ENCODE measurements at regions not wholly inside any gene's neighbourhood (a gene's known extent, or its start where the extent isn't known, plus 50 kb on each side); places are given as distances from the start of the nearest gene placed in this dataset.

DNA sequence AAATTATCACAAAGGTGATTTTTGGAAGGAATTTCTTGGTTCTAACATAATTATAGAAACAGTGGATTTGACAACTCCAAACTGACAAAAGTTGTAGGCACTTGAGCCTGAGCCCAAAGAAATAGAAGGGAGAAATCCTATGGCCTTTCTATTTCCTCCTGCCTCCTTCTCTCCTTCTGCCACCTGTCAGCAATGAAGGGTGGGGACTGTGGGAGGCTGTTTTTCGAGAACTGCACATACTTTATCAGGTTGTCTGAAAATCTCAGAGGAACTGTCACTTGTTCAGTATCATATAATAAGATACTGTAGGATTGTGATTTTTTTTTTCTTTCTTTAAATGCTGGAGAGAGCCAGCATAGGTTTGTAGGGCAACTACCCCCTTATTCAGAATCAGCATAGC lies 187.9 kb upstream of the SESN3 start:
- H2AFZ ChIP-seq (ENCODE audit: low read depth, low read length): no peak overlapping the region
- H3K4me3 ChIP-seq (ENCODE audit: low read length): no peak overlapping the region
- H3K9ac ChIP-seq (ENCODE audit: low read length): no peak overlapping the region
- no peaks in the 10 kb centered on the region for H3K79me2 ChIP-seq (ENCODE audit: low read length)
- H3K4me1 ChIP-seq (ENCODE audit: low read length): no peaks in the 10 kb centered on the region
- TF ChIP-seq EZH2phosphoT487 (IDR thresholded peaks at IDR 0.05; ENCODE audit: low read depth): no peak
- TF ChIP-seq, protein P1, sequence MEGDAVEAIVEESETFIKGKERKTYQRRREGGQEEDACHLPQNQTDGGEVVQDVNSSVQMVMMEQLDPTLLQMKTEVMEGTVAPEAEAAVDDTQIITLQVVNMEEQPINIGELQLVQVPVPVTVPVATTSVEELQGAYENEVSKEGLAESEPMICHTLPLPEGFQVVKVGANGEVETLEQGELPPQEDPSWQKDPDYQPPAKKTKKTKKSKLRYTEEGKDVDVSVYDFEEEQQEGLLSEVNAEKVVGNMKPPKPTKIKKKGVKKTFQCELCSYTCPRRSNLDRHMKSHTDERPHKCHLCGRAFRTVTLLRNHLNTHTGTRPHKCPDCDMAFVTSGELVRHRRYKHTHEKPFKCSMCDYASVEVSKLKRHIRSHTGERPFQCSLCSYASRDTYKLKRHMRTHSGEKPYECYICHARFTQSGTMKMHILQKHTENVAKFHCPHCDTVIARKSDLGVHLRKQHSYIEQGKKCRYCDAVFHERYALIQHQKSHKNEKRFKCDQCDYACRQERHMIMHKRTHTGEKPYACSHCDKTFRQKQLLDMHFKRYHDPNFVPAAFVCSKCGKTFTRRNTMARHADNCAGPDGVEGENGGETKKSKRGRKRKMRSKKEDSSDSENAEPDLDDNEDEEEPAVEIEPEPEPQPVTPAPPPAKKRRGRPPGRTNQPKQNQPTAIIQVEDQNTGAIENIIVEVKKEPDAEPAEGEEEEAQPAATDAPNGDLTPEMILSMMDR (IDR thresholded peaks at IDR 0.05; ENCODE audit: low read depth, low read length): no peak
- no peaks in the 10 kb centered on the region for H4K20me1 ChIP-seq (ENCODE audit: insufficient read depth, low read length)
- H3K9me3 ChIP-seq (ENCODE audit: insufficient read depth, low read length): no peaks in the 10 kb centered on the region
- no peak overlapping the region for H3K27ac ChIP-seq (ENCODE audit: low read length)
- no peak overlapping the region for H3K4me2 ChIP-seq (ENCODE audit: low read length)
- H3K27me3 ChIP-seq (ENCODE audit: low read depth, low read length): no peaks in the 10 kb centered on the region
- H3K36me3 ChIP-seq (replicated peaks; ENCODE audit: low read depth, low read length): no peaks in the 10 kb centered on the region

DNA sequence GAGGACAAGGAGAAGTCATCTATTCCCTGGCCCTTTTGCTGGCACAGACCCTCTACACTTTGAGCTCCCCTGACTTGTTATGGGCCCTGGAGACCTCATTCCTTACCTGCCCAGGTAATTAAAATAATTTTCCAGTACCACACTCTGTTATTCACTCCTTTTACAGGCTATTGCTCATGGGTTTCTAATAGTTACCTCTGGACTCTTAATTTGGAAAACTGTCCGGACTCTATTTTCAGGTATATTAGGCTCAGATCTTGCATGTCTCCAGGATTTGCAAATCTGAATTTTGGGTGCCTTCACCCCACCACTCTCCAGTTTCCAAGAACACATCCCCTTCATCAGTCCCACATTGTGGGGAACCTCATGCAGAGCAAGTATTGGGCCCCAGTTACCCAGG lies 186.8 kb upstream of the SESN3 start:
- H3K9me3 ChIP-seq (ENCODE audit: insufficient read depth, low read length): no peaks in the 10 kb centered on the region
- H3K79me2 ChIP-seq (ENCODE audit: low read length): no peaks in the 10 kb centered on the region
- H3K27ac ChIP-seq (ENCODE audit: low read length): no peak overlapping the region
- no peak overlapping the region for H3K9ac ChIP-seq (ENCODE audit: low read length)
- H4K20me1 ChIP-seq (ENCODE audit: insufficient read depth, low read length): no peaks in the 10 kb centered on the region
- H3K36me3 ChIP-seq (replicated peaks; ENCODE audit: low read depth, low read length): no peaks in the 10 kb centered on the region
- TF ChIP-seq, protein P1 (IDR thresholded peaks at IDR 0.05; ENCODE audit: low read depth, low read length): no peak
- no peak for TF ChIP-seq EZH2phosphoT487 (IDR thresholded peaks at IDR 0.05; ENCODE audit: low read depth)
- H3K4me2 ChIP-seq (ENCODE audit: low read length): no peak overlapping the region
- no peaks in the 10 kb centered on the region for H3K4me1 ChIP-seq (ENCODE audit: low read length)
- no peak overlapping the region for H2AFZ ChIP-seq (ENCODE audit: low read depth, low read length)
- no peaks in the 10 kb centered on the region for H3K27me3 ChIP-seq (ENCODE audit: low read depth, low read length)
- H3K4me3 ChIP-seq (ENCODE audit: low read length): no peak overlapping the region

DNA sequence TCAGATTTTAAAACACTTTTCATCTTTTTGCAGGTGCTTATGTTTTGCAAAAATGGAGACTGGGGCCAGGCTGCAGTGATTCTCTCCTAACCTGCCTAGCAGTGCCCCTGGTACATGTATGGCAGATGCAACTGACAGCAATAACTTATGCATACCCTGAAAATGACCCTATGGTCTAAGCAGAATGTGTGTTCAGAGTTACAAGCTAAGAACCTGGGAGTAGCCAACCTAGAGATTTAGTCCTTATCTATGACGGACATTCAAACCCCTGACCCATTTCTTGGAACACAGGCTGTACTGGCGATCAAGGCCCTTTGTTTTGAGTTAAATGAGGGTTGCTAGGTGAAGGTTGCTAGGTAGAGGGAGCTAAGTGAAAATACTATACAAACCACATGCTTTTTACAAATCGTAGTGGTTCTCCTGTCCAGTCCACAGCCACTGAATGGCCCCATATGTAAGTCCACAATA lies 184.9 kb upstream of the SESN3 start:
- TF ChIP-seq EZH2phosphoT487 (IDR thresholded peaks at IDR 0.05; ENCODE audit: low read depth): no peak
- TF ChIP-seq, protein P1 (IDR thresholded peaks at IDR 0.05; ENCODE audit: low read depth, low read length): no peak
- no peak overlapping the region for H3K27ac ChIP-seq (ENCODE audit: low read length)

DNA sequence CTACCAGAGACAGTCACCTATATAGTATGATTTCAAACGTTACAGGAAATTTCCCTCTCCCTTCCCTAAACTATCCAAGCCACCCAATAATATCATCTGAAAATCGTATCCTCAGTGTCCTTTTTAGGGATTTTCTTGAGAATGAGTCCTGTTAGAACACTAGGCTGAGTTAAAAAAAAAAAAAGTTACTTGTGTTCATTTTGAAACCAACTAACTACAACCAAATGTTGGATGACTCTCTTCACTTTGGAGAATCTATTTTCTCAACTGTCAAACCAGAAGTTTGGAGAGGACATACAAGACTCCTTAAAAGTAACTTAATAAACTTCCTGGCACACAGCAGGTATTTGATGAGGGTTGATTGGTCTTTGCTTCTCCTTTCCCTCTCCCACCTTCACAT lies 183.2 kb upstream of the SESN3 start:
- Histone ChIP-seq H3K4me2 (ENCODE audit: low read length) (no peak overlapping the region), H3K27me3 (ENCODE audit: low read depth, low read length) (no peaks in the 10 kb centered on the region), H3K4me3 (ENCODE audit: low read length) (no peak overlapping the region), H3K79me2 (ENCODE audit: low read length) (no peaks in the 10 kb centered on the region), H2AFZ (ENCODE audit: low read depth, low read length) (no peak overlapping the region), H3K4me1 (ENCODE audit: low read length) (no peaks in the 10 kb centered on the region), H3K36me3 (replicated peaks; ENCODE audit: low read depth, low read length) (no peaks in the 10 kb centered on the region), H3K9me3 (ENCODE audit: insufficient read depth, low read length) (no peaks in the 10 kb centered on the region), H3K9ac (ENCODE audit: low read length) (no peak overlapping the region), H3K27ac (ENCODE audit: low read length) (no peak overlapping the region), H4K20me1 (ENCODE audit: insufficient read depth, low read length) (no peaks in the 10 kb centered on the region)
- no peak for TF ChIP-seq EZH2phosphoT487 (IDR thresholded peaks at IDR 0.05; ENCODE audit: low read depth)
- TF ChIP-seq, protein P1 (IDR thresholded peaks at IDR 0.05; ENCODE audit: low read depth, low read length): no peak

More for the DNA sequence above, 184.9 kb upstream of the SESN3 start:
- no peaks in the 10 kb centered on the region for H3K79me2 ChIP-seq (ENCODE audit: low read length)
- H3K4me3 ChIP-seq (ENCODE audit: low read length): no peak overlapping the region
- no peaks in the 10 kb centered on the region for H3K36me3 ChIP-seq (replicated peaks; ENCODE audit: low read depth, low read length)
- no peaks in the 10 kb centered on the region for H3K4me1 ChIP-seq (ENCODE audit: low read length)
- no peak overlapping the region for H3K4me2 ChIP-seq (ENCODE audit: low read length)
- H2AFZ ChIP-seq (ENCODE audit: low read depth, low read length): no peak overlapping the region
- no peaks in the 10 kb centered on the region for H4K20me1 ChIP-seq (ENCODE audit: insufficient read depth, low read length)
- H3K9ac ChIP-seq (ENCODE audit: low read length): no peak overlapping the region
- no peaks in the 10 kb centered on the region for H3K27me3 ChIP-seq (ENCODE audit: low read depth, low read length)
- H3K9me3 ChIP-seq (ENCODE audit: insufficient read depth, low read length): no peaks in the 10 kb centered on the region

Data from OCI-LY3 (cell line).